Parathyroid adenoma (tissue), 2 donors: ENCODE measurements at regions not wholly inside any gene's neighbourhood (a gene's known extent, or its start where the extent isn't known, plus 50 kb on each side); places are given as distances from the start of the nearest gene placed in this dataset.

ENCODE experiments used
- H2AFZ ChIP-seq: fragments of 300-600 bp; sonication (generic); one replicate; pipeline ENCODE4 v1.7.0; 2017; ENCODE audit warnings: antibody characterized with exemption, mild to moderate bottlenecking
- H3K27ac ChIP-seq: fragments of 300-600 bp; sonication (generic); one replicate; pipeline ENCODE4 v1.7.0; 2017
- H3K27me3 ChIP-seq: fragments of 300-600 bp; sonication (generic); one replicate; pipeline ENCODE4 v1.7.0; 2017; ENCODE audit warnings: low read length; ENCODE audit not compliant: control insufficient read depth, insufficient read depth
- H3K36me3 ChIP-seq: fragments of 300-600 bp; sonication (generic); one replicate; pipeline ENCODE4 v1.7.0; 2017; ENCODE audit warnings: low read length; ENCODE audit not compliant: control insufficient read depth, insufficient read depth
- H3K4me1 ChIP-seq: fragments of 300-600 bp; sonication (generic); one replicate; pipeline ENCODE4 v1.7.0; 2017; ENCODE audit warnings: control low read depth
- H3K4me2 ChIP-seq: fragments of 300-600 bp; sonication (generic); one replicate; pipeline ENCODE4 v1.7.0; 2017; ENCODE audit warnings: low read length
- H3K4me3 ChIP-seq: fragments of 300-600 bp; sonication (generic); one replicate; pipeline ENCODE4 v1.7.0; 2017; ENCODE audit warnings: low read depth, low read length
- H3K79me2 ChIP-seq: fragments of 300-600 bp; sonication (generic); one replicate; pipeline ENCODE4 v1.7.0; 2017; ENCODE audit warnings: control low read depth
- H3K9ac ChIP-seq: fragments of 300-600 bp; sonication (generic); one replicate; pipeline ENCODE4 v1.7.0; 2017; ENCODE audit warnings: mild to moderate bottlenecking
- H3K9me3 ChIP-seq: fragments of 300-600 bp; sonication (generic); one replicate; pipeline ENCODE4 v1.7.0; 2017; ENCODE audit warnings: low read length; ENCODE audit not compliant: control insufficient read depth
- CTCF ChIP-seq: fragments of 300-600 bp; sonication (generic); IDR thresholded peaks from one replicate; pipeline ENCODE4 v1.7.0; 2017; ENCODE audit warnings: antibody characterized with exemption, mild to moderate bottlenecking
- donor health status: primary hyperparathyroidism.

- Histone ChIP-seq H3K4me2 (no peak overlapping the region), H3K36me3 (no peaks in the 10 kb centered on the region), H3K27ac (no peak overlapping the region), H3K79me2 (no peaks in the 10 kb centered on the region), H3K9me3 (no peaks in the 10 kb centered on the region), H3K4me3 (no peak overlapping the region), H3K9ac (no peak overlapping the region), H3K27me3 (no peaks in the 10 kb centered on the region), H3K4me1 (no peaks in the 10 kb centered on the region), H2AFZ (no peak overlapping the region)
- TF ChIP-seq CTCF: no peak
These were observed 465.4 kb upstream of the PBX1 start for GRCh38 chr1:164093543-164093942.

GRCh38 chr1:164101802-164102201, 457.2 kb upstream of the PBX1 start:
- no peaks in the 10 kb centered on the region for H3K27me3 ChIP-seq
- no peaks in the 10 kb centered on the region for H3K36me3 ChIP-seq
- H3K27ac ChIP-seq: no peak overlapping the region
- TF ChIP-seq CTCF: no peak
- no peak overlapping the region for H3K9ac ChIP-seq
- no peak overlapping the region for H3K4me2 ChIP-seq
- H2AFZ ChIP-seq: no peak overlapping the region
- H3K4me1 ChIP-seq: no peaks in the 10 kb centered on the region
- no peak overlapping the region for H3K4me3 ChIP-seq
- no peaks in the 10 kb centered on the region for H3K9me3 ChIP-seq
- H3K79me2 ChIP-seq: no peaks in the 10 kb centered on the region

GRCh38 chr1:164131949-164132348, 427.0 kb upstream of the PBX1 start:
- H3K9ac ChIP-seq: no peak overlapping the region
- no peaks in the 10 kb centered on the region for H3K4me1 ChIP-seq
- no peak overlapping the region for H2AFZ ChIP-seq
- no peaks in the 10 kb centered on the region for H3K36me3 ChIP-seq
- no peaks in the 10 kb centered on the region for H3K9me3 ChIP-seq
- H3K27me3 ChIP-seq: no peaks in the 10 kb centered on the region
- H3K4me2 ChIP-seq: no peak overlapping the region
- H3K79me2 ChIP-seq: no peaks in the 10 kb centered on the region
- no peak for TF ChIP-seq CTCF
- no peak overlapping the region for H3K27ac ChIP-seq
- H3K4me3 ChIP-seq: no peak overlapping the region

- H3K9me3 ChIP-seq: no peaks in the 10 kb centered on the region
- TF ChIP-seq CTCF: no peak
- H3K4me3 ChIP-seq: no peak overlapping the region
- H3K27me3 ChIP-seq: no peaks in the 10 kb centered on the region
- no peak overlapping the region for H3K4me2 ChIP-seq
- no peak overlapping the region for H2AFZ ChIP-seq
- H3K36me3 ChIP-seq: no peaks in the 10 kb centered on the region
- no peak overlapping the region for H3K9ac ChIP-seq
- no peaks in the 10 kb centered on the region for H3K4me1 ChIP-seq
- no peaks in the 10 kb centered on the region for H3K79me2 ChIP-seq
- no peak overlapping the region for H3K27ac ChIP-seq
These were observed 421.6 kb upstream of the PBX1 start for GRCh38 chr1:164137273-164137925.

GRCh38 chr1:164141797-164142196, 417.2 kb upstream of the PBX1 start:
- Histone ChIP-seq H3K9ac (no peak overlapping the region), H3K27ac (no peak overlapping the region), H3K4me1 (no peaks in the 10 kb centered on the region), H3K4me3 (no peak overlapping the region), H3K79me2 (no peaks in the 10 kb centered on the region), H3K36me3 (no peaks in the 10 kb centered on the region), H3K9me3 (no peaks in the 10 kb centered on the region), H3K4me2 (no peak overlapping the region), H3K27me3 (no peaks in the 10 kb centered on the region), H2AFZ (no peak overlapping the region)
- TF ChIP-seq CTCF: no peak
